CD8-positive, alpha-beta memory T cell (primary cell): ENCODE measurements at regions not wholly inside any gene's neighbourhood (a gene's known extent, or its start where the extent isn't known, plus 50 kb on each side); places are given as distances from the start of the nearest gene placed in this dataset.

Source experiments
- CTCF ChIA-PET: fragments of 350-600 bp; sonication (Branson Sonifier 250); formaldehyde crosslinking; loops from one replicate; lab custom pipeline; 2021; ENCODE audit warnings: antibody characterized with exemption; lab: Charles Lee
- POLR2A ChIA-PET: fragments of 350-600 bp; sonication (Branson Sonifier 250); formaldehyde crosslinking; loops from one replicate; lab custom pipeline; 2021; ENCODE audit warnings: antibody characterized with exemption; lab: Charles Lee
- DNase-seq, 5 donors: peaks; one replicate each; pipeline versions ENCODE4 v3.0.0 to v3.0.0-alpha.2; 2020 to 2022; ENCODE audit warnings: mixed read lengths in 1 of 5
- H3K27ac ChIP-seq: one replicate; pipeline ENCODE4 v1.7.0; 2013; ENCODE audit warnings: low read depth, mild to moderate bottlenecking, low read length, moderate library complexity
- H3K27me3 ChIP-seq: 2 replicates; pipeline ENCODE4 v1.7.0; 2013; ENCODE audit warnings: low read length, mild to moderate bottlenecking; ENCODE audit not compliant: insufficient read depth, poor library complexity, severe bottlenecking
- H3K36me3 ChIP-seq: 2 replicates; pipeline ENCODE4 v1.7.0; 2013; ENCODE audit warnings: mild to moderate bottlenecking, low read length, moderate library complexity; ENCODE audit not compliant: insufficient read depth
- H3K4me1 ChIP-seq: 2 replicates; pipeline ENCODE4 v1.7.0; 2013; ENCODE audit warnings: mild to moderate bottlenecking, low read length, moderate library complexity; ENCODE audit not compliant: insufficient read depth
- H3K4me3 ChIP-seq: 2 replicates; pipeline ENCODE4 v1.7.0; 2013; ENCODE audit warnings: mild to moderate bottlenecking, low read length
- H3K9me3 ChIP-seq: 2 replicates; pipeline ENCODE4 v1.7.0; 2013; ENCODE audit warnings: mild to moderate bottlenecking, low read length
- H3K27ac Mint-ChIP-seq, 8 donors: one replicate each; pipeline ENCODE4 v1.8.0; 2020 to 2021; ENCODE audit warnings: mixed read lengths in 8 of 8, mild to moderate bottlenecking in 6 of 8, inconsistent platforms in 3 of 8, moderate library complexity in 3 of 8
- H3K27me3 Mint-ChIP-seq, 2 donors: one replicate each; pipeline ENCODE4 v1.8.0; 2020 to 2021; ENCODE audit warnings: mixed read lengths in 2 of 2, mild to moderate bottlenecking in 1 of 2, moderate library complexity in 1 of 2
- H3K36me3 Mint-ChIP-seq, 3 donors: one replicate each; pipeline ENCODE4 v1.8.0; 2020 to 2021; ENCODE audit warnings: mixed read lengths in 3 of 3, inconsistent platforms in 1 of 3, mild to moderate bottlenecking in 1 of 3
- H3K4me1 Mint-ChIP-seq, 3 donors: one replicate each; pipeline ENCODE4 v1.8.0; 2020 to 2021; ENCODE audit warnings: mixed read lengths in 3 of 3, inconsistent platforms in 1 of 3, mild to moderate bottlenecking in 1 of 3
- H3K4me3 Mint-ChIP-seq, 7 donors: one replicate each; pipeline ENCODE4 v1.8.0; 2020 to 2021; ENCODE audit warnings: mixed read lengths in 7 of 7, mild to moderate bottlenecking in 6 of 7, moderate library complexity in 4 of 7, inconsistent platforms in 2 of 7
- H3K9me3 Mint-ChIP-seq, 5 donors: one replicate each; pipeline ENCODE4 v1.8.0; 2020 to 2022; ENCODE audit warnings: mixed read lengths in 5 of 5, mild to moderate bottlenecking in 3 of 5, moderate library complexity in 2 of 5, inconsistent platforms in 1 of 5

DNA sequence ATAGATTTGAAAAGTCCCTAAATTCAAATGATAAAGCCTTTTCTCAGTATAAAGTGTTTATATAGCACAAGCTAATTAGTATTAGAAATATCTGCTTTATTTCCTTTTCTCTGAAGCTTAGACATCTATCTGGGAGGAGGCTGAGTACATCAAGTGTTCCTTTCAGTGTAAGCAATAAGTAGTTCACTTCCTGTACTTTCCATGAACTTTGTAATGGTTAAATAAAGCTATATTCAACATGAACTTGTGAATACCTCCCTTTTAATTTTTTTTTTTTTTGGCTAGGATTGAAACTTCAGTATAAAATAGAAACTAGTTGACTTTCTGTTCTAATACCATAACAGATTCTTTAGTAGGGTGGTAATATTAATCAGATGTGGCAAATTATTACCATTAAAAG is 190.9 kb downstream of the CENPW start:
- Mint-ChIP-seq H3K36me3 (no peaks in the 10 kb centered on the region), H3K27me3 (no peaks in the 10 kb centered on the region), H3K4me3 (no peak overlapping the region), H3K4me1 (no peaks in the 10 kb centered on the region), H3K27ac (no peak overlapping the region), H3K9me3 (peaks cover 0 to 2% (median 0%) of the 10 kb centered on the region in 5 donors)
- no peak overlapping the region for H3K27ac ChIP-seq
- H3K36me3 ChIP-seq: no peaks in the 10 kb centered on the region
- ChIA-PET POLR2A (no interaction called here), CTCF (no interaction called here)
- H3K4me1 ChIP-seq: no peaks in the 10 kb centered on the region
- DNase-seq: no peak
- H3K9me3 ChIP-seq: no peaks in the 10 kb centered on the region
- H3K27me3 ChIP-seq: no peaks in the 10 kb centered on the region
- H3K4me3 ChIP-seq: no peak overlapping the region

- H3K4me1 ChIP-seq: no peaks in the 10 kb centered on the region
- H3K27ac ChIP-seq: no peak overlapping the region
- ChIA-PET POLR2A (no interaction called here), CTCF (no interaction called here)
- Mint-ChIP-seq H3K4me3 (no peak overlapping the region), H3K9me3 (peaks cover 0 to 2% (median 0%) of the 10 kb centered on the region in 5 donors), H3K4me1 (no peaks in the 10 kb centered on the region), H3K27ac (no peak overlapping the region), H3K36me3 (no peaks in the 10 kb centered on the region), H3K27me3 (no peaks in the 10 kb centered on the region)
- H3K27me3 ChIP-seq: no peaks in the 10 kb centered on the region
- no peak overlapping the region for H3K4me3 ChIP-seq
- H3K9me3 ChIP-seq: no peaks in the 10 kb centered on the region
- no peaks in the 10 kb centered on the region for H3K36me3 ChIP-seq
- no peak for DNase-seq
Observed at GRCh38 chr6:126531286-126531685, 191.4 kb downstream of the CENPW start.

DNA sequence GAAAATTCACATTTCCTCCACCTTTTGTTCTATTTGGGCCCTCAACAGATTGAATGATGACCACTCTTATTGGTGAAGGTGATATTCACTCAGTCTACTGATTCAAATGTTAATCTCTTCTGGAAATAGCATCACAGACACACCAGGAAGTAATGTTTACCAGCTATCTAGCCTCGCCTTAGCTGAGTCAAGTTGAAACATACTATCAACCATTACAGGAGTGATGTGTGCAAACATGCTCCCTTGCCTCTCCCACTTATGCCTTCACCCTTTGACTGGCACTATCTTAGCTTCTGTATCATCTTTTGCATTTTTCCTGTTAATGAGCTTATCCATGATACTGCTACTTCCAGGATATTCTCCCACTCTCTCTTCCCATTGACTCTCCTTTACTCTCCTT is 191.9 kb downstream of the CENPW start:
- Mint-ChIP-seq H3K4me3 (no peak overlapping the region), H3K36me3 (no peaks in the 10 kb centered on the region), H3K27ac (no peak overlapping the region), H3K4me1 (no peaks in the 10 kb centered on the region), H3K9me3 (peaks cover 0 to 2% (median 0%) of the 10 kb centered on the region in 5 donors), H3K27me3 (no peaks in the 10 kb centered on the region)
- Histone ChIP-seq H3K4me3 (no peak overlapping the region), H3K27me3 (no peaks in the 10 kb centered on the region), H3K4me1 (no peaks in the 10 kb centered on the region), H3K36me3 (no peaks in the 10 kb centered on the region), H3K9me3 (no peaks in the 10 kb centered on the region), H3K27ac (no peak overlapping the region)
- CTCF ChIA-PET: no interaction called here
- POLR2A ChIA-PET: no interaction called here
- DNase-seq: no peak

GRCh38 chr6:126534401-126534800 is 194.5 kb downstream of the CENPW start:
- Histone ChIP-seq H3K9me3 (no peaks in the 10 kb centered on the region), H3K36me3 (no peaks in the 10 kb centered on the region), H3K27me3 (no peaks in the 10 kb centered on the region), H3K4me1 (no peaks in the 10 kb centered on the region), H3K4me3 (no peak overlapping the region), H3K27ac (no peak overlapping the region)
- H3K27ac Mint-ChIP-seq: no peak overlapping the region
- H3K4me3 Mint-ChIP-seq: no peak overlapping the region
- no peaks in the 10 kb centered on the region for H3K4me1 Mint-ChIP-seq
- CTCF ChIA-PET: no interaction called here
- DNase-seq: no peak
- POLR2A ChIA-PET: no interaction called here
- H3K36me3 Mint-ChIP-seq: no peaks in the 10 kb centered on the region
- no peaks in the 10 kb centered on the region for H3K27me3 Mint-ChIP-seq
- H3K9me3 Mint-ChIP-seq: peaks cover 0 to 2% (median 0%) of the 10 kb centered on the region in 5 donors

DNA sequence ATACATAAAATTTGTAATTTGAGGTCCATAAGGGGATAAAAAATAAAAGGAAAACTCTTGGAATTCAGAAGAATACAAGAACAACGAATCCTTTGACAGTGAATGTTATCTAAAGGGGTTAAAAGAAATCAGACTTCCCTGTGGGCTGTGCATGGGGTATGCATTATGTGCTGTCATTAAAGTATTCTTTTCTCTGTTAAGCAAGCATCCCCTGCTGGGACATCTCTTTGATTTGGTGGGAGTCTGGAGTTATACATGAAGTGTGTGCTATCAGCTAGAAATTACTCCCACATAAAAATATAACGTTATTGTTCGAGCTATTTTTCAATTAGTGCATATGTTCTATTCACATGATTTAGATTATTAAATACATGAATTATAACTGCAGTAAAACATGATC is 195.2 kb downstream of the CENPW start:
- no peak for DNase-seq
- Histone ChIP-seq H3K27ac (no peak overlapping the region), H3K36me3 (no peaks in the 10 kb centered on the region), H3K4me3 (no peak overlapping the region), H3K27me3 (no peaks in the 10 kb centered on the region), H3K4me1 (no peaks in the 10 kb centered on the region), H3K9me3 (no peaks in the 10 kb centered on the region)
- POLR2A ChIA-PET: no interaction called here
- CTCF ChIA-PET: no interaction called here
- Mint-ChIP-seq H3K36me3 (no peaks in the 10 kb centered on the region), H3K4me1 (no peaks in the 10 kb centered on the region), H3K27ac (no peak overlapping the region), H3K4me3 (no peak overlapping the region), H3K9me3 (peaks cover 0 to 2% (median 0%) of the 10 kb centered on the region in 5 donors), H3K27me3 (no peaks in the 10 kb centered on the region)

- peaks cover 0 to 2% (median 0%) of the 10 kb centered on the region in 5 donors for H3K9me3 Mint-ChIP-seq
- CTCF ChIA-PET: no interaction called here
- no peaks in the 10 kb centered on the region for H3K27me3 Mint-ChIP-seq
Observed at GRCh38 chr6:126535595-126535994, 195.7 kb downstream of the CENPW start.

DNA sequence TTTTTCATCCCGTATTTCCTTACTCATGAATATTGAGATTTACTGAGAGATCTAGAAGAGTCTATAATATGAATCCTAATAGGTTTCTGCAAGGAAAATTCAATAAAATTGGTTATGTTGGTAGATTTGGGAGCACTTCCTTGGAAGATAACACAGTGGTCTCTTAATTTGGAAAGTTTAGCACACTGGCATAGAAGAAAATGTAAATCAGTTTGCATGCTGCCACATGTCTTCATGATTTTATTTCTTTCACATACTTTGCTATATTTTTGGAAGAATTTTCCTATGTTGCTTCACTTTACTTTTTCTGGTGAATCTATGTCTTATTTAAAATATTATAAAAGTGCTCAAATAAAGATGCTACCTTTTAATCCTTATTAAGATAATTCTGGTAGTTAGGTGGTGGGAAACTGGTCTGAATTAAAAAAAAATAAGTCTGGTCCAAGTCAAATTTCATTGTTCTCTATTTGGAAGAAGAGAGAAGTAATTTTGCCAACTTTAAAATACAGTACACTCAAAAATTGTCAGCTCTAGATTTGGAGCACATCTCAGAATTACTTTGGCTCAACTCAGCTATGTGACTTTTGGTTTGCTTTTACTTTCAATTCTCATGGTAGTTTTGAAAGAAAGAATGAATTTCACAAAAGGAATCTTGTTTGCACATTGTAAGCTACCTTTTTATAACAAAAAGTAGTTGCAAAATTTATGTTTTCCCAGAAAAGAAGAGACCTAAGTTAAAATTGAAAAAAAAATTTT is 197.3 kb downstream of the CENPW start:
- CTCF ChIA-PET: no interaction called here
- H3K36me3 Mint-ChIP-seq: no peaks in the 10 kb centered on the region
- H3K27me3 Mint-ChIP-seq: no peaks in the 10 kb centered on the region
- H3K36me3 ChIP-seq: no peaks in the 10 kb centered on the region
- no peak overlapping the region for H3K27ac ChIP-seq
- DNase-seq: no peak
- H3K9me3 ChIP-seq: no peaks in the 10 kb centered on the region
- H3K4me3 Mint-ChIP-seq: no peak overlapping the region
- H3K4me1 ChIP-seq: no peaks in the 10 kb centered on the region
- H3K9me3 Mint-ChIP-seq: peaks cover 0 to 2% (median 0%) of the 10 kb centered on the region in 5 donors
- H3K27ac Mint-ChIP-seq: no peak overlapping the region
- POLR2A ChIA-PET: no interaction called here
- no peaks in the 10 kb centered on the region for H3K4me1 Mint-ChIP-seq
- no peak overlapping the region for H3K4me3 ChIP-seq
- H3K27me3 ChIP-seq: no peaks in the 10 kb centered on the region

More at GRCh38 chr6:126535595-126535994, 195.7 kb downstream of the CENPW start:
- Mint-ChIP-seq H3K4me1 (no peaks in the 10 kb centered on the region), H3K27ac (no peak overlapping the region), H3K36me3 (no peaks in the 10 kb centered on the region), H3K4me3 (no peak overlapping the region)
- no peak overlapping the region for H3K4me3 ChIP-seq
- H3K36me3 ChIP-seq: no peaks in the 10 kb centered on the region
- H3K27ac ChIP-seq: no peak overlapping the region
- no peaks in the 10 kb centered on the region for H3K9me3 ChIP-seq
- no peaks in the 10 kb centered on the region for H3K4me1 ChIP-seq
- no peaks in the 10 kb centered on the region for H3K27me3 ChIP-seq
- POLR2A ChIA-PET: no interaction called here
- DNase-seq: no peak

DNA sequence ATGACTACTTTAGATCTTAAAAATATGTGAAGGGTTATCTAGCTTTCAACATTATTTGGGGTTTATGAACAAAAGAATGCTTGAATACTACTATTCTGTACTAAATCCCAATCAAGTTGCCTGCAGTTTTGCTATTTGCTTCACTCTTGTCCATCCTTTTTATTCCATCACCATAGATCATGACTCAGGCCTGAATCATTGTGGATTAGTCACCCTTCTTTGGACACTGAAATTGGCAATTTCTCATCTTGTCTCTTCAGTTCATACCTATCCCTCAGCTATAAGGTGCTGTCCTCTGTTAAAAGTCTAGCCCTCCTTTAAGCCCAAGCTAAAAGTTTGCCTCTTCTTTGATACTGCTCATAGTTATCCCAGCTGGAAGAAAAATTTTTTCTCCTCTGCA is 199.1 kb downstream of the CENPW start:
- no peaks in the 10 kb centered on the region for H3K9me3 ChIP-seq
- no peak for DNase-seq
- Mint-ChIP-seq H3K9me3 (peaks cover 0 to 2% (median 0%) of the 10 kb centered on the region in 5 donors), H3K27ac (no peak overlapping the region), H3K27me3 (no peaks in the 10 kb centered on the region), H3K4me3 (no peak overlapping the region), H3K36me3 (no peaks in the 10 kb centered on the region), H3K4me1 (no peaks in the 10 kb centered on the region)
- no peaks in the 10 kb centered on the region for H3K4me1 ChIP-seq
- ChIA-PET CTCF (no interaction called here), POLR2A (no interaction called here)
- no peak overlapping the region for H3K4me3 ChIP-seq
- no peak overlapping the region for H3K27ac ChIP-seq
- no peaks in the 10 kb centered on the region for H3K27me3 ChIP-seq
- H3K36me3 ChIP-seq: no peaks in the 10 kb centered on the region
